ENCODE measurements at regions not wholly inside any gene's neighbourhood (a gene's known extent, or its start where the extent isn't known, plus 50 kb on each side); places are given as distances from the start of the nearest gene placed in this dataset.

- H3K4me1 ChIP-seq (ENCODE audit: control insufficient read depth in 1 of 2, insufficient read depth in 2 of 2, low read length in 2 of 2) = no peaks in the 10 kb centered on the region
- no peak overlapping the region for H3K23ac ChIP-seq (ENCODE audit: low read length)
- H3K4ac ChIP-seq (ENCODE audit: low read depth, low read length) = no peak overlapping the region
- no peak overlapping the region for H2AFZ ChIP-seq (ENCODE audit: insufficient read depth, low read length, poor library complexity)
- H4K8ac ChIP-seq (ENCODE audit: low read depth, low read length) = no peak overlapping the region
- no peaks in the 10 kb centered on the region for H3K79me2 ChIP-seq (ENCODE audit: control insufficient read depth, insufficient read depth, low read length, poor library complexity)
- H3K9ac ChIP-seq (ENCODE audit: low read length) = no peak overlapping the region
- no peak overlapping the region for H4K12ac ChIP-seq (ENCODE audit: low read depth, low read length)
- no peaks in the 10 kb centered on the region for H3K36me3 ChIP-seq (ENCODE audit: control insufficient read depth in 1 of 2, insufficient read depth in 2 of 2, low read length in 2 of 2)
- no peak overlapping the region for H2BK12ac ChIP-seq (ENCODE audit: low read length)
- H2AK5ac ChIP-seq (ENCODE audit: low read length) = no peak overlapping the region
- H2BK120ac ChIP-seq (ENCODE audit: insufficient read depth, low read length, poor library complexity) = no peak overlapping the region
- DNase-seq = no peak
- no peak overlapping the region for H3K14ac ChIP-seq (ENCODE audit: low read length)
- H3K9me3 ChIP-seq (ENCODE audit: insufficient read depth, low read depth, low read length) = no peaks in the 10 kb centered on the region
- no peak overlapping the region for H3K4me2 ChIP-seq (ENCODE audit: low read length)
- no peak overlapping the region for H3K4me3 ChIP-seq (ENCODE audit: low read depth, low read length)
- H3K79me1 ChIP-seq (ENCODE audit: low read length) = no peaks in the 10 kb centered on the region
- no peak overlapping the region for H4K91ac ChIP-seq (ENCODE audit: low read depth, low read length)
- no peak overlapping the region for H3K27ac ChIP-seq (ENCODE audit: low read depth, low read length)
- H3K18ac ChIP-seq (ENCODE audit: low read length) = no peak overlapping the region
- H2BK5ac ChIP-seq (ENCODE audit: low read depth, low read length, poor library complexity) = no peak overlapping the region
- no CpG with 5 or more reads among the region's 3 CpGs for WGBS (ENCODE audit: extremely low coverage, insufficient coverage, insufficient read length)
- no peaks in the 10 kb centered on the region for H3K27me3 ChIP-seq (ENCODE audit: insufficient read depth, low read length)
These were observed 208.8 kb downstream of the BMP2 start for GRCh38 chr20:6976106-6976900.

GRCh38 chr20:6979621-6980020, 212.1 kb downstream of the BMP2 start:
- H3K9ac ChIP-seq (ENCODE audit: low read length) = no peak overlapping the region
- H3K4me1 ChIP-seq (ENCODE audit: control insufficient read depth in 1 of 2, insufficient read depth in 2 of 2, low read length in 2 of 2) = no peaks in the 10 kb centered on the region
- H3K27ac ChIP-seq (ENCODE audit: low read depth, low read length) = no peak overlapping the region
- H4K12ac ChIP-seq (ENCODE audit: low read depth, low read length) = no peak overlapping the region
- no peaks in the 10 kb centered on the region for H3K79me1 ChIP-seq (ENCODE audit: low read length)
- H4K91ac ChIP-seq (ENCODE audit: low read depth, low read length) = no peak overlapping the region
- H2BK12ac ChIP-seq (ENCODE audit: low read length) = no peak overlapping the region
- no peaks in the 10 kb centered on the region for H3K36me3 ChIP-seq (ENCODE audit: control insufficient read depth in 1 of 2, insufficient read depth in 2 of 2, low read length in 2 of 2)
- H3K14ac ChIP-seq (ENCODE audit: low read length) = no peak overlapping the region
- H3K4ac ChIP-seq (ENCODE audit: low read depth, low read length) = no peak overlapping the region
- DNase-seq = no peak
- H3K18ac ChIP-seq (ENCODE audit: low read length) = no peak overlapping the region
- no peak overlapping the region for H3K4me2 ChIP-seq (ENCODE audit: low read length)
- no peaks in the 10 kb centered on the region for H3K79me2 ChIP-seq (ENCODE audit: control insufficient read depth, insufficient read depth, low read length, poor library complexity)
- no peak overlapping the region for H2BK120ac ChIP-seq (ENCODE audit: insufficient read depth, low read length, poor library complexity)
- H3K23ac ChIP-seq (ENCODE audit: low read length) = no peak overlapping the region
- H2BK5ac ChIP-seq (ENCODE audit: low read depth, low read length, poor library complexity) = no peak overlapping the region
- H3K4me3 ChIP-seq (ENCODE audit: low read depth, low read length) = no peak overlapping the region
- no peaks in the 10 kb centered on the region for H3K27me3 ChIP-seq (ENCODE audit: insufficient read depth, low read length)
- H4K8ac ChIP-seq (ENCODE audit: low read depth, low read length) = no peak overlapping the region
- H2AFZ ChIP-seq (ENCODE audit: insufficient read depth, low read length, poor library complexity) = no peak overlapping the region
- no peaks in the 10 kb centered on the region for H3K9me3 ChIP-seq (ENCODE audit: insufficient read depth, low read depth, low read length)
- WGBS (ENCODE audit: extremely low coverage, insufficient coverage, insufficient read length) = no CpG with 5 or more reads among the region's 2 CpGs
- H2AK5ac ChIP-seq (ENCODE audit: low read length) = no peak overlapping the region

GRCh38 chr20:6993011-6993410, 225.5 kb downstream of the BMP2 start:
- Histone ChIP-seq H3K4me2 (ENCODE audit: low read length) (no peak overlapping the region), H3K27me3 (ENCODE audit: insufficient read depth, low read length) (no peaks in the 10 kb centered on the region), H2BK5ac (ENCODE audit: low read depth, low read length, poor library complexity) (no peak overlapping the region), H4K91ac (ENCODE audit: low read depth, low read length) (no peak overlapping the region), H2BK120ac (ENCODE audit: insufficient read depth, low read length, poor library complexity) (no peak overlapping the region), H3K79me1 (ENCODE audit: low read length) (no peaks in the 10 kb centered on the region), H3K79me2 (ENCODE audit: control insufficient read depth, insufficient read depth, low read length, poor library complexity) (no peaks in the 10 kb centered on the region), H3K4me1 (ENCODE audit: control insufficient read depth in 1 of 2, insufficient read depth in 2 of 2, low read length in 2 of 2) (no peaks in the 10 kb centered on the region), H3K4ac (ENCODE audit: low read depth, low read length) (no peak overlapping the region), H3K4me3 (ENCODE audit: low read depth, low read length) (no peak overlapping the region), H4K8ac (ENCODE audit: low read depth, low read length) (no peak overlapping the region), H3K18ac (ENCODE audit: low read length) (no peak overlapping the region), H3K23ac (ENCODE audit: low read length) (no peak overlapping the region), H3K36me3 (ENCODE audit: control insufficient read depth in 1 of 2, insufficient read depth in 2 of 2, low read length in 2 of 2) (no peaks in the 10 kb centered on the region), H3K9me3 (ENCODE audit: insufficient read depth, low read depth, low read length) (no peaks in the 10 kb centered on the region), H2AFZ (ENCODE audit: insufficient read depth, low read length, poor library complexity) (no peak overlapping the region), H2AK5ac (ENCODE audit: low read length) (no peak overlapping the region), H2BK12ac (ENCODE audit: low read length) (no peak overlapping the region), H4K12ac (ENCODE audit: low read depth, low read length) (no peak overlapping the region), H3K14ac (ENCODE audit: low read length) (no peak overlapping the region), H3K27ac (ENCODE audit: low read depth, low read length) (no peak overlapping the region), H3K9ac (ENCODE audit: low read length) (no peak overlapping the region)
- WGBS (ENCODE audit: extremely low coverage, insufficient coverage, insufficient read length) = no CpG with 5 or more reads among the region's 2 CpGs
- DNase-seq = no peak

GRCh38 chr20:6993511-6993910, 226.0 kb downstream of the BMP2 start:
- no peaks in the 10 kb centered on the region for H3K9me3 ChIP-seq (ENCODE audit: insufficient read depth, low read depth, low read length)
- H4K91ac ChIP-seq (ENCODE audit: low read depth, low read length) = no peak overlapping the region
- H3K27ac ChIP-seq (ENCODE audit: low read depth, low read length) = no peak overlapping the region
- no peak overlapping the region for H2AFZ ChIP-seq (ENCODE audit: insufficient read depth, low read length, poor library complexity)
- no peak overlapping the region for H3K4me2 ChIP-seq (ENCODE audit: low read length)
- H3K4ac ChIP-seq (ENCODE audit: low read depth, low read length) = no peak overlapping the region
- H2AK5ac ChIP-seq (ENCODE audit: low read length) = no peak overlapping the region
- no peak overlapping the region for H2BK120ac ChIP-seq (ENCODE audit: insufficient read depth, low read length, poor library complexity)
- no peaks in the 10 kb centered on the region for H3K4me1 ChIP-seq (ENCODE audit: control insufficient read depth in 1 of 2, insufficient read depth in 2 of 2, low read length in 2 of 2)
- H2BK5ac ChIP-seq (ENCODE audit: low read depth, low read length, poor library complexity) = no peak overlapping the region
- H3K27me3 ChIP-seq (ENCODE audit: insufficient read depth, low read length) = no peaks in the 10 kb centered on the region
- no peak overlapping the region for H3K18ac ChIP-seq (ENCODE audit: low read length)
- no peak overlapping the region for H3K14ac ChIP-seq (ENCODE audit: low read length)
- no peaks in the 10 kb centered on the region for H3K36me3 ChIP-seq (ENCODE audit: control insufficient read depth in 1 of 2, insufficient read depth in 2 of 2, low read length in 2 of 2)
- H3K9ac ChIP-seq (ENCODE audit: low read length) = no peak overlapping the region
- H4K12ac ChIP-seq (ENCODE audit: low read depth, low read length) = no peak overlapping the region
- H3K79me2 ChIP-seq (ENCODE audit: control insufficient read depth, insufficient read depth, low read length, poor library complexity) = no peaks in the 10 kb centered on the region
- H3K23ac ChIP-seq (ENCODE audit: low read length) = no peak overlapping the region
- no peak overlapping the region for H4K8ac ChIP-seq (ENCODE audit: low read depth, low read length)
- no peak for DNase-seq
- H2BK12ac ChIP-seq (ENCODE audit: low read length) = no peak overlapping the region
- H3K4me3 ChIP-seq (ENCODE audit: low read depth, low read length) = no peak overlapping the region
- no CpG with 5 or more reads among the region's 7 CpGs for WGBS (ENCODE audit: extremely low coverage, insufficient coverage, insufficient read length)
- H3K79me1 ChIP-seq (ENCODE audit: low read length) = no peaks in the 10 kb centered on the region

Data from trophoblast cell (in vitro differentiated cells and primary cell).